H9 (cell line): ENCODE measurements at regions not wholly inside any gene's neighbourhood (a gene's known extent, or its start where the extent isn't known, plus 50 kb on each side); places are given as distances from the start of the nearest gene placed in this dataset.

Experiments
- DNase-seq: peaks from one replicate; pipeline ENCODE4 v3.0.0-alpha.2; 2017
- H2AFZ ChIP-seq: one replicate; pipeline ENCODE4 v1.6.1; 2013; ENCODE audit warnings: mild to moderate bottlenecking, low read length, control low read depth, moderate library complexity
- H2AK5ac ChIP-seq: 2 replicates; pipeline ENCODE4 v1.6.1; 2013; ENCODE audit warnings: low read length, control low read depth, mixed read lengths; ENCODE audit not compliant: insufficient read length
- H2BK120ac ChIP-seq: one replicate; pipeline ENCODE4 v1.6.1; 2013; ENCODE audit warnings: low read depth, mild to moderate bottlenecking, low read length, control low read depth, inconsistent platforms; ENCODE audit not compliant: poor library complexity, severe bottlenecking
- H2BK12ac ChIP-seq: 2 replicates; pipeline ENCODE4 v1.6.1; 2013; ENCODE audit warnings: low read length, control low read depth, mixed read lengths, low read depth; ENCODE audit not compliant: insufficient read length
- H2BK15ac ChIP-seq: 2 replicates; pipeline ENCODE4 v1.6.1; 2013; ENCODE audit warnings: low read depth, low read length, control low read depth
- H2BK20ac ChIP-seq: one replicate; pipeline ENCODE4 v1.6.1; 2013; ENCODE audit warnings: low read depth, mild to moderate bottlenecking, low read length, control low read depth, inconsistent platforms; ENCODE audit not compliant: poor library complexity, severe bottlenecking
- H2BK5ac ChIP-seq: 2 replicates; pipeline ENCODE4 v1.6.1; 2013; ENCODE audit warnings: low read length, control low read depth, mixed read lengths; ENCODE audit not compliant: insufficient read length
- H3K14ac ChIP-seq: 2 replicates; pipeline ENCODE4 v1.6.1; 2013; ENCODE audit warnings: low read length, control low read depth; ENCODE audit not compliant: insufficient read depth
- H3K18ac ChIP-seq: 2 replicates; pipeline ENCODE4 v1.6.1; 2013; ENCODE audit warnings: low read depth, mild to moderate bottlenecking, mixed read lengths, low read length, control low read depth; ENCODE audit not compliant: insufficient read length
- H3K23ac ChIP-seq: 2 replicates; pipeline ENCODE4 v1.6.1; 2013; ENCODE audit warnings: low read length, control low read depth, mixed read lengths, low read depth; ENCODE audit not compliant: insufficient read length
- H3K23me2 ChIP-seq: 2 replicates; pipeline ENCODE4 v1.6.1; 2013; ENCODE audit warnings: low read depth, mild to moderate bottlenecking, mixed read lengths, low read length, control low read depth; ENCODE audit not compliant: insufficient read length, poor library complexity, severe bottlenecking
- H3K27ac ChIP-seq: 2 replicates; pipeline ENCODE4 v1.5.1; 2013; ENCODE audit warnings: low read length, control low read depth, mixed read lengths, low read depth; ENCODE audit not compliant: insufficient read length
- H3K27me3 ChIP-seq: 2 replicates; pipeline ENCODE4 v1.6.1; 2013; ENCODE audit warnings: low read length, control low read depth, inconsistent platforms; ENCODE audit not compliant: insufficient read depth
- H3K4ac ChIP-seq: 2 replicates; pipeline ENCODE4 v1.6.1; 2013; ENCODE audit warnings: low read depth, mild to moderate bottlenecking, control low read depth, inconsistent platforms, low read length, moderate library complexity
- H3K4me1 ChIP-seq: 2 replicates; pipeline ENCODE4 v1.6.1; 2013; ENCODE audit warnings: low read length, control low read depth, inconsistent platforms; ENCODE audit not compliant: insufficient read depth
- H3K4me2 ChIP-seq: 2 replicates; pipeline ENCODE4 v1.6.1; 2013; ENCODE audit warnings: low read length, control low read depth, mixed read lengths; ENCODE audit not compliant: insufficient read length, insufficient read depth
- H3K56ac ChIP-seq: 2 replicates; pipeline ENCODE4 v1.6.1; 2013; ENCODE audit warnings: low read depth, mild to moderate bottlenecking, mixed read lengths, low read length, control low read depth; ENCODE audit not compliant: insufficient read length
- H3K79me1 ChIP-seq: 2 replicates; pipeline ENCODE4 v1.6.1; 2013; ENCODE audit warnings: low read depth, mild to moderate bottlenecking, moderate library complexity, low read length, control low read depth, inconsistent platforms; ENCODE audit not compliant: insufficient read depth, poor library complexity, severe bottlenecking
- H3K79me2 ChIP-seq: 2 replicates; pipeline ENCODE4 v1.6.1; 2013; ENCODE audit warnings: low read length, control low read depth, inconsistent platforms; ENCODE audit not compliant: insufficient read depth
- H3K9ac ChIP-seq: 2 replicates; pipeline ENCODE4 v1.6.1; 2013; ENCODE audit warnings: low read length, control low read depth, mixed read lengths; ENCODE audit not compliant: insufficient read length; ENCODE audit errors: extremely low read depth
- H3K9me3 ChIP-seq: one replicate; pipeline ENCODE4 v1.6.1; 2013; ENCODE audit warnings: low read depth, low read length, inconsistent platforms; ENCODE audit not compliant: control insufficient read depth
- H3T11ph ChIP-seq: one replicate; pipeline ENCODE4 v1.6.1; 2013; ENCODE audit warnings: mild to moderate bottlenecking, low read length, control low read depth, inconsistent platforms
- H4K20me1 ChIP-seq: one replicate; pipeline ENCODE4 v1.6.1; 2013; ENCODE audit not compliant: control insufficient read depth, insufficient read length, insufficient read depth
- H4K5ac ChIP-seq: 2 replicates; pipeline ENCODE4 v1.6.1; 2013; ENCODE audit warnings: low read depth, mild to moderate bottlenecking, mixed read lengths, low read length, control low read depth; ENCODE audit not compliant: insufficient read length
- H4K8ac ChIP-seq: replicated peaks from 2 replicates; pipeline ENCODE4 v1.6.1; 2013; ENCODE audit warnings: low read length, control low read depth, mixed read lengths, low read depth; ENCODE audit not compliant: insufficient read length
- H4K91ac ChIP-seq: 2 replicates; pipeline ENCODE4 v1.6.1; 2013; ENCODE audit warnings: low read depth, mild to moderate bottlenecking, moderate library complexity, mixed read lengths, low read length, control low read depth; ENCODE audit not compliant: insufficient read length
- H3K27ac Mint-ChIP-seq, 3 experiments: 2 replicates in 2 of 3; 3 replicates in 1 of 3; pipeline ENCODE4 v1.8.0; 2020 to 2021; ENCODE audit warnings: mixed read lengths in 3 of 3, mild to moderate bottlenecking in 1 of 3, moderate library complexity in 1 of 3
- H3K27me3 Mint-ChIP-seq: 2 replicates; pipeline ENCODE4 v1.8.0; 2021; ENCODE audit warnings: low read depth, mild to moderate bottlenecking, moderate library complexity, mixed read lengths
- H3K36me3 Mint-ChIP-seq, 3 experiments: 2 replicates in 2 of 3; 3 replicates in 1 of 3; pipeline ENCODE4 v1.8.0; 2020 to 2021; ENCODE audit warnings: low read depth in 3 of 3, mixed read lengths in 3 of 3; ENCODE audit not compliant: insufficient read depth in 1 of 3
- H3K4me1 Mint-ChIP-seq, 2 experiments: 2 replicates each; pipeline ENCODE4 v1.8.0; 2020; ENCODE audit warnings: mixed read lengths in 2 of 2
- H3K4me3 Mint-ChIP-seq, 2 experiments: 2 replicates in 1 of 2; 3 replicates in 1 of 2; pipeline ENCODE4 v1.8.0; 2020 to 2021; ENCODE audit warnings: mild to moderate bottlenecking in 2 of 2, mixed read lengths in 2 of 2, moderate library complexity in 1 of 2
- H3K9me3 Mint-ChIP-seq, 2 experiments: 2 replicates in 1 of 2; 3 replicates in 1 of 2; pipeline ENCODE4 v1.8.0; 2020; ENCODE audit warnings: mild to moderate bottlenecking in 2 of 2, mixed read lengths in 2 of 2, moderate library complexity in 1 of 2
- CTCF ChIP-seq: fragments of 200-600 bp; sonication (generic); conservative IDR thresholded peaks from 3 replicates; pipeline ENCODE4 v1.8.0; 2021; ENCODE audit warnings: antibody characterized with exemption, mild to moderate bottlenecking
- WGBS: extraction: QIAGEN DNeasy Blood & Tissue Kit; methylation state at CpG from one replicate; pipeline ENCODE4 v1.1.7; 2013; ENCODE audit warnings: missing lambda C conversion rate, low lambda C conversion rate, mixed read lengths; ENCODE audit not compliant: insufficient read length; ENCODE audit errors: extremely low coverage; 5-methylcytosine and 5-hydroxymethylcytosine counted together

- Mint-ChIP-seq H3K27me3 (no peaks in the 10 kb centered on the region; the same call in 1 of the 2 replicates), H3K4me1 (peaks cover 39 to 43% of the 10 kb centered on the region in 2 experiments), H3K27ac (peak overlapping the region in 1 of 3 experiments; percentile 68; a peak in 2 of 7 replicates), H3K9me3 (peaks cover 0 to 4% of the 10 kb centered on the region in 2 experiments; a peak in 2 of 5 replicates), H3K4me3 (no peak overlapping the region), H3K36me3 (no peaks in the 10 kb centered on the region; a peak in 1 of 7 replicates)
- H3K27me3 ChIP-seq = no peaks in the 10 kb centered on the region
- no peak overlapping the region for H3K9ac ChIP-seq
- peaks cover 10% of the 10 kb centered on the region; the same call in 1 of the 2 replicates for H3K4me1 ChIP-seq
- no peak overlapping the region for H2AK5ac ChIP-seq
- no peak overlapping the region for H2AFZ ChIP-seq
- H3K18ac ChIP-seq = no peak overlapping the region
- no peaks in the 10 kb centered on the region for H3K9me3 ChIP-seq
- H4K20me1 ChIP-seq = no peaks in the 10 kb centered on the region
- H3K27ac ChIP-seq = no peak overlapping the region
- no peaks in the 10 kb centered on the region for H3K79me2 ChIP-seq
- WGBS = no CpG with 5 or more reads among the region's 2 CpGs
- no peak overlapping the region for H2BK12ac ChIP-seq
- H3T11ph ChIP-seq = no peak overlapping the region
- no peak for DNase-seq
- H3K56ac ChIP-seq = no peak overlapping the region
- no peak overlapping the region for H4K8ac ChIP-seq
- no peak overlapping the region for H3K23ac ChIP-seq
- H3K23me2 ChIP-seq = no peaks in the 10 kb centered on the region
- no peak overlapping the region for H3K14ac ChIP-seq
- TF ChIP-seq CTCF = no peak
- no peak overlapping the region for H2BK15ac ChIP-seq
- no peaks in the 10 kb centered on the region for H3K79me1 ChIP-seq
- no peak overlapping the region for H4K5ac ChIP-seq
- no peak overlapping the region for H2BK5ac ChIP-seq
- no peak overlapping the region for H3K4ac ChIP-seq
- H3K4me2 ChIP-seq = no peak overlapping the region
- no peak overlapping the region for H4K91ac ChIP-seq
- no peak overlapping the region for H2BK20ac ChIP-seq
- H2BK120ac ChIP-seq = no peak overlapping the region
Measured at GRCh38 chr6:142645663-142646062, 299.3 kb downstream of the HIVEP2 start.
